ENCODE measurements at regions not wholly inside any gene's neighbourhood (a gene's known extent, or its start where the extent isn't known, plus 50 kb on each side); places are given as distances from the start of the nearest gene placed in this dataset.
"Not testable (repeated sequence)": the region's sequence is repeated elsewhere in the genome, so short reads cannot be mapped to it uniquely, and the experiment has no call there.

DNA sequence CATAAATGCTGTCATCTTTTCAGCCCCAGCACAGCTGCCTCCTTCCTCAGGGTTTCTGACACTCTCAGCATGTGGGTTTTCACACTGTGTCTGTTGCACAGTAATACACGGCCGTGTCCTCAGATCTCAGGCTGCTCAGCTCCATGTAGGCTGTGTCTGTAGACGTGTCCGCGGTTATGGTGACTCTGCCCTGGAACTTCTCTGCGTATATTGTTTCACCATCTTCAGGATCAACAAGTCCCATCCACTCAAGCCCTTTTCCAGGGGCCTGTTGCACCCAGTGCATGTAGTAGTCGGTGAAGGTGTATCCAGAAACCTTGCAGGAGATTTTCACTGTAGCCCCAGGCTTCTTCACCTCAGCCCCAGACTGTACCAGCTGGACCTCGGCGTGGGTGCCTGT, 1210.6 kb downstream of the TMEM121 start:
- DNase-seq (ENCODE audit: low read depth) = no peak
- TF ChIP-seq, protein P1, sequence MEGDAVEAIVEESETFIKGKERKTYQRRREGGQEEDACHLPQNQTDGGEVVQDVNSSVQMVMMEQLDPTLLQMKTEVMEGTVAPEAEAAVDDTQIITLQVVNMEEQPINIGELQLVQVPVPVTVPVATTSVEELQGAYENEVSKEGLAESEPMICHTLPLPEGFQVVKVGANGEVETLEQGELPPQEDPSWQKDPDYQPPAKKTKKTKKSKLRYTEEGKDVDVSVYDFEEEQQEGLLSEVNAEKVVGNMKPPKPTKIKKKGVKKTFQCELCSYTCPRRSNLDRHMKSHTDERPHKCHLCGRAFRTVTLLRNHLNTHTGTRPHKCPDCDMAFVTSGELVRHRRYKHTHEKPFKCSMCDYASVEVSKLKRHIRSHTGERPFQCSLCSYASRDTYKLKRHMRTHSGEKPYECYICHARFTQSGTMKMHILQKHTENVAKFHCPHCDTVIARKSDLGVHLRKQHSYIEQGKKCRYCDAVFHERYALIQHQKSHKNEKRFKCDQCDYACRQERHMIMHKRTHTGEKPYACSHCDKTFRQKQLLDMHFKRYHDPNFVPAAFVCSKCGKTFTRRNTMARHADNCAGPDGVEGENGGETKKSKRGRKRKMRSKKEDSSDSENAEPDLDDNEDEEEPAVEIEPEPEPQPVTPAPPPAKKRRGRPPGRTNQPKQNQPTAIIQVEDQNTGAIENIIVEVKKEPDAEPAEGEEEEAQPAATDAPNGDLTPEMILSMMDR (IDR thresholded peaks at IDR 0.05; ENCODE audit: control insufficient read depth, insufficient read depth, low read depth, low read length, missing control alignments) = no peak
- no peak overlapping the region for H3K4me3 ChIP-seq (ENCODE audit: control insufficient read depth, low read depth, low read length)

DNA sequence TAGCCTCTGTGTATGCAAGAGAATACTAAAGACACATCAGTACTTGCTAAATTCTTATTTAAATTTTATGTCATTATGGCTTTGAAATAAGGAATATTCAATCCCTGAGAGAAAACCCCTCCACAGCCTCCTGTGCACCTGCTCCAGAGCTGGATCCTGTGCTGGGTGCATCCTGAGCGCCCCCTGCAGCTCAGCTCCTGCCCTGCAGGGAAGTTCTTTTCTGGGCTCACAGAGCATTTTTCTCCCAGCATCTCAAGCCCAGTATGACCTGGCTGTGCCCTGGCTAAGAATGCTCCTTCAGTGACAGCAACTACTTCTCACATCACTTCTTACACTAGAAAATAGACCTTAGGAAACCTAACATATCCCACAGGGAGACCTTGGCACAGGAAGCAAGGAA, 1211.7 kb downstream of the TMEM121 start:
- TF ChIP-seq, protein P1 (IDR thresholded peaks at IDR 0.05; ENCODE audit: control insufficient read depth, insufficient read depth, low read depth, low read length, missing control alignments) = no peak
- H3K4me3 ChIP-seq (ENCODE audit: control insufficient read depth, low read depth, low read length) = no peak overlapping the region
- no peak for DNase-seq (ENCODE audit: low read depth)

DNA sequence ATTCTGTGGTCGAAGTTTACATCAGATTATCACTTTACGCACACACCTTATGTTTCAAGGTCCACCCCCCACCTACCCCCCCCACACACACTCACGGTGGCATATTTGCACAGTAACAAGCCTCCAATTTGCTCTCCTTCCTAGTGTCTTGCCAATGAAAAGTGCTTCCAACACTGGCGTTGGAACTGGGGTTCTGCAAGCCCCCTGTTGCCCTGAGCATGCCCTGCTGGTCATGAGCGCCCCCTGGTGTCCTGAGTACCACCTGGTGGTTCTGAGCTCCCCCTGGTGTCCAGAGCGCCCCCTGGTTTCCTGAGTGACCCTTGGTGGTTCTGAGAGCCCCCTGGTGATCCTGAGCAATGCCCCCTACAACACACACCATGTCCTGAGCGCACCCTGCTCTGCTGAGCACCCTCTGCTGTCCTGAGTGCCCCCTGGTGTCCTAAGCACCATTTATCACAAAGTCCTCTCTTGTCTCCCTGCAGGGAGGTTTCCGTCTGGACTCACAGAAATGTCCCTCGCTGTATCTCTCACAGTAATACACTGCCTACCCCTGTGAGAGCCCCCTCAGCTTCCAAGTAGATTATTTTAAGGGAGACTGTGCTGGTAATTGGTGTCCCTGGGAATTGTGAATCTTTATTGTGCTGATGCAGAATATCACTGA, 1212.3 kb downstream of the TMEM121 start:
- not testable (repeated sequence) for H3K4me3 ChIP-seq (ENCODE audit: control insufficient read depth, low read depth, low read length); DNase-seq (ENCODE audit: low read depth)

DNA sequence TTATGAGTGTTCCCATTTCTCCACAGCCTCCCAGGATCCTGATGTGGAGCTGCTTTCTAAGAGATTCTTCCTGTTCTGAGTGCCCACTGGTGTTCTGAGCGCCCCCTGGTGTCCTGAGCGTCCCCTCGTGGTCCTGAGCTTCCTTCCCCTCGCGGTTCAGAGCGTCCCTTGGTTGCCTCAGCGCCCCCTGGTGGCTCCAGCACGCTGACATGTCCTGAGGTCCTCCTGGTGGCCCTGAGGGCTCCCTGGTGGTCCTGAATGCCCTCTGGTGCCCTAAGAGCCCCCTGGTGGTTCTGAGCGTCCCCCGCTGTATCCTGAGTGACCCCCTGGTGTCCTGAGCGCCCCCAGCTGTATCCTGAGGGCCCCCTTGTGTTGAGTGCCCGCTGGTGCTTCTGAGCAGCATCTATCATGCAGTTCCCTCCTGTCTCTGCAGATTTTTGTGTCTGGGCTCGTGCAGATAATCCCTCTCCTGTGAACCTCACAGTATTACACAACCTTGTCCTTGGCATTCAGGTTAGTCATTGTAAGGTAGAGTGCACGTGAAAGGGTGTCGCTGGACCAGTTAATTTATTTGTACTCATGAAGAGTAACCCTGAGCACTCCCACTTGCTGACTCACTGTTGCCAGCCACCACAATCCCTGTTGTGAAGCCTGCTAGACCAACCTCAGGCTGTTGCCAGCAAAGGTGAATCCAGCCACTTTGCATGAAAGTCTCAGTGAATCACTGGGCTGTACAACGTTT, 1214.9 kb downstream of the TMEM121 start:
- H3K4me3 ChIP-seq (ENCODE audit: control insufficient read depth, low read depth, low read length); DNase-seq (ENCODE audit: low read depth): not testable (repeated sequence)

DNA sequence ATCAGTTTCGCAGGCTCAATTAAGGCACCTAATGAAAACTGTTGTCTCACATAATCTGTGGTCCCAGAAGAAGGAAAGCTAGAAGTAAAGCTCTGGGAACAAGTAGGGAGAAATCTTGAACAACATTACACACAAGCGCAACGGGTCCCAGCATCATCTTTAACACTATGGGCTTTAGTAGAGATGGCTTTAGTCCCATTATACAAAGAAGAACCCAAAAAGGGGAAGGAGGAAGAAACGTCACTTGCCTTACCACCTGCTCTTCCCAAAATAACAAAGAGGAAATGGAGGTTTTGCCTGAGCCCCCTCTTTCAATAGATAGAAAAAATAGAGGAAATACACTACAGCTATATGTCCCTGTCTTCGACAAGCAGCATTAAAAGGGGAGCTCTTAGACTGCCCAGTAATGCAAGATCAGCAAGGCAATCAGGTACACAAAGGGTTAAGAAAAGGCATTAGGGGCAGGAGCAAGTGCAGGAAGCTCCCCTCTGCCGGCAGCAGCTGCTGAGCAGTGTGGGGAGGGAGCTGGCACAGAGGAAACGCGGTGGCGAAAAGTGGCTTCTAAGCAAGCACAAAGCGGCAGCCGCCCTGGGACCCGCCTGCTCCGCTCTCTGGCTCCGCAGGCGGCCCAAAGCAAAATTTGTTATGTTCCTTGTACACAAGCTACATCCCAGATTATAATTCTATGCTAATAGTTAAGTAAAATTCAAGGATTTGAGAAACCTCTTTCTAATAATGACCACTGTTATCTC, 1218.8 kb downstream of the TMEM121 start:
- not testable (repeated sequence) for H3K4me3 ChIP-seq (ENCODE audit: control insufficient read depth, low read depth, low read length)

DNA sequence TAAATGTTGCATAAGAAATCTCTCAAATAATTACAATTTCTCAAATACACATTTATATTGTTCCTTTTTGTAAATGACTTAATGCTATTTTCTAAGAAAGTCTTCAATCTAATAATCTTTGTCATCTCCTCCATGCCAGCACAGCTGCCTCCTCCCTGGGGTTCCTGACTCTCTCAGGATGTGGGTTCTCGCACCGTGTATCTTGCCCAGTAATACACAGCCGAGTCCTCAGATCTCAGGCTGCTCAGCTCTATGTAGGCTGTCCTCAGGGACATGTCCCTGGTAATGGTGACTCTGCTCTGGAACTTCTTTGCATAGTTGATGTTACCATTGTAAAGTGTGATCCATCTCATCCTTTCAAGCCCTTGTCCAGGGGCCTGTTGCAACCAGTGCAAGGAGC, 1223.7 kb downstream of the TMEM121 start:
- not testable (repeated sequence) for H3K4me3 ChIP-seq (ENCODE audit: control insufficient read depth, low read depth, low read length); DNase-seq (ENCODE audit: low read depth)

More for the DNA sequence above, 1218.8 kb downstream of the TMEM121 start:
- DNase-seq (ENCODE audit: low read depth) = not testable (repeated sequence)

DNA sequence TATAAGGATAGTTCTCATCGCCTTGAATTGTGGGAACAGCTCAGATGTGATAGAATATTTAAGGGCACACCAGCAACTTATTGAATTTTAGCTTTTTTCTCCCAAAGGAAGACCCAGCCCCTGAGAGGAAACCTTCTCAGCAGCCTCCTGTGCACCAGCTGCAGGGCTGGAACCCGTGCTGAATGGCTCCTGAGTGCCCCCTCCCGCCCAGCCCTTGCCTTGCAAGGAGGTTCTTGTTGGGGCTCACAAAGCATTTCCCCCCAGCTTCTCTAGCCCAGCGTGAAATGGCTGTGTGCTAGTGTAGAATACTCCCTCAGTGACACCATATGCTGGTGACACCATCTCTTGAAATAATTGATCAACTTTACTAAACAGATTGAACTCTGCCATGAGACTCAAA, 1227.4 kb downstream of the TMEM121 start:
- not testable (repeated sequence) for H3K4me3 ChIP-seq (ENCODE audit: control insufficient read depth, low read depth, low read length); DNase-seq (ENCODE audit: low read depth)

DNA sequence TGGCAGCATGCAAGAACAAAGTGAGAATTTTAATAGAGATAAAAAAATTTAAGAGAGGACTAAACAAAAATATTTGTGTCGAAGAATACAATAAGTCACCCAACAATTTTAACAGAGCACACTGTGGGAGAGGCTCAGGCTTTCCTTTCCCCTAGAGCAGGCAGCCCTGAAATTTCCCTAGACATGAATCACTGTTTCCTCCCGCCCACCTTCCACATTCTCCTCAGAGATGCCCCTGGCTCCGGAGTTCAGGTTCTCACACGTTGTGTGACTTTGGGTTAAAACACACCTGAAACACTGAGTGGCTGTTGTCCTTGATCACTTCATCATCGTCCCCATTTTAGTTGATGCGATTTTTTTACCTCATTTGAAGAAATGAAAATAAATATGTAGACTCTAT, 1231.1 kb downstream of the TMEM121 start:
- not testable (repeated sequence) for H3K4me3 ChIP-seq (ENCODE audit: control insufficient read depth, low read depth, low read length); DNase-seq (ENCODE audit: low read depth)

DNA sequence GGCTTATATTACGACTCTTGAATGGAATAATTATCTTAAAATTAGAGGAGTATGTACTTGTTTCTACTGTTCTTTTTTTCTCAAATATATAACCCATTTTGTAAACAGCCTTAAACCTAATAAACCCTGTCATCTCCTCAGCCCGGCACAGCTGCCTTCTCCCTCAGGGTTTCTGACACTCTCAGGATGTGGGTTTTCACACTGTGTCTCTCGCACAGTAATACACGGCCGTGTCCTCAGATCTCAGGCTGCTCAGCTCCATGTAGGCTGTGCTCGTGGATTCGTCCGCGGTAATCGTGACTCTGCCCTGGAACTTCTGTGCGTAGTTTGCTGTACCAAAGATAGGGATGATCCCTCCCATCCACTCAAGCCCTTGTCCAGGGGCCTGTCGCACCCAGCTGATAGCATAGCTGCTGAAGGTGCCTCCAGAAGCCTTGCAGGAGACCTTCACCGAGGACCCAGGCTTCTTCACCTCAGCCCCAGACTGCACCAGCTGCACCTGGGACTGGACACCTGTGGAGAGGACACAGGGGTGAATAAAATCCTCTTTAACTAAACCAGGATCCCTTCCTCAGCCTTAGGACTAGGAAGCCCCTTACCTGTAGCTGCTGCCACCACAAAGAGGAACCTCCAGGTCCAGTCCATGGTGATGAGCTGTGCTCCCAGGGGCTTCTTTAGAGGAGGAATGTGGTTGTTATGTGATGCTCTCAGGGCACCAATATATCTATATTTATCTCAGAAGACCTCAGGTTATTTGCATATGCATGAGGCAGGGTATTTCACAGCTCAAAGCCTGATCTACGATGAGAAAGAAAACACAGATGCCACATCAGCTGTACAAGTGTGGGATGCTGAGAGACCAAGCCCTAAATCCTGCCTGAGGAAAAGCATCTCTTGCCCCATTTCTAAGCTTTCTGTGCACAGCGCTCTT, 1235.8 kb downstream of the TMEM121 start:
- not testable (repeated sequence) for DNase-seq (ENCODE audit: low read depth); H3K4me3 ChIP-seq (ENCODE audit: control insufficient read depth, low read depth, low read length)

DNA sequence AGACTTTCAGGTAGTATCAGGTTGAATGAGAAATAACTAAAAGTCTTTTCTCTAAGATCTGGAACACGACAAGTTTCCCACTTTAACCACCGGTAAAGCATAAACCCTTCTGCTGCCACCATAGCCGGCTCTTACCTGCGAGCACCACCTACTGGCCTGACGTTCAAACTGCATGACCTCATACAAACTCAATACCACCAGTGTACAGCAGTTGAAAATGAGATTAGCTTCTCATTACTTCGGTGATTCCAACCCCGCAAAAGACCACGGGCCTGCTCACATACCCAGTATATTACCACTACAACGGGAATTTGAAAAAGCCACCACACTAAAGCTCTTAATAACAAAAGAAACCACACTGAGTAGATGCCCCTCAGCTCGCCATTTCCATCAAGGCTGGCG, 1238.6 kb downstream of the TMEM121 start:
- not testable (repeated sequence) for DNase-seq (ENCODE audit: low read depth); H3K4me3 ChIP-seq (ENCODE audit: control insufficient read depth, low read depth, low read length)
- TF ChIP-seq, protein P1 (IDR thresholded peaks at IDR 0.05; ENCODE audit: control insufficient read depth, insufficient read depth, low read depth, low read length, missing control alignments) = peak; percentile 38
